GM12878 (cell line): ENCODE measurements at regions not wholly inside any gene's neighbourhood (a gene's known extent, or its start where the extent isn't known, plus 50 kb on each side); places are given as distances from the start of the nearest gene placed in this dataset.

Source experiments
- FOXK2 ChIP-seq: fragments of 450-650 bp; IDR thresholded peaks from 2 replicates; pipeline ENCODE4 v1.6.1; 2017; ENCODE audit warnings: mild to moderate bottlenecking, moderate library complexity
- HCFC1 ChIP-seq: fragments of 150-350 bp; IDR thresholded peaks from 2 replicates; pipeline ENCODE4 v1.6.1; 2014; ENCODE audit warnings: low read length
- HDAC6 ChIP-seq: fragments of 200-600 bp; sonication (generic); IDR thresholded peaks from one replicate; pipeline ENCODE4 v1.8.0; 2017; ENCODE audit warnings: antibody characterized with exemption; ENCODE audit not compliant: unreplicated experiment
- JUNB ChIP-seq: IDR thresholded peaks from 2 replicates; pipeline ENCODE4 v1.6.1; 2016; ENCODE audit warnings: antibody characterized with exemption, mild to moderate bottlenecking
- MYC ChIP-seq: IDR thresholded peaks from 2 replicates; pipeline ENCODE4 v1.6.1; 2011; ENCODE audit warnings: mild to moderate bottlenecking, low read length, moderate library complexity, inconsistent platforms; ENCODE audit not compliant: insufficient read depth, insufficient replicate concordance, insufficient read length, severe bottlenecking
- TF ChIP-seq, protein P1 (sequence below): IDR thresholded peaks from 2 replicates; pipeline ENCODE4 v1.6.1; 2011; ENCODE audit warnings: borderline replicate concordance, low read depth, mild to moderate bottlenecking, moderate library complexity, mixed read lengths, low read length; ENCODE audit not compliant: insufficient read depth; ENCODE audit errors: extremely low read length
- TF ChIP-seq, protein P2 (sequence below), 3 experiments: IDR thresholded peaks in 2 of 3; conservative IDR thresholded peaks in 1 of 3; 2 replicates each; pipeline ENCODE4 v1.5.1; 2011; ENCODE audit warnings: low read depth in 3 of 3, low read length in 3 of 3, mild to moderate bottlenecking in 3 of 3, control low read depth in 2 of 3, moderate library complexity in 2 of 3, inconsistent platforms in 1 of 3, mixed read lengths in 1 of 3; ENCODE audit not compliant: control insufficient read depth in 2 of 3, insufficient read depth in 1 of 3; ENCODE audit errors: extremely low read depth in 1 of 3

DNA sequence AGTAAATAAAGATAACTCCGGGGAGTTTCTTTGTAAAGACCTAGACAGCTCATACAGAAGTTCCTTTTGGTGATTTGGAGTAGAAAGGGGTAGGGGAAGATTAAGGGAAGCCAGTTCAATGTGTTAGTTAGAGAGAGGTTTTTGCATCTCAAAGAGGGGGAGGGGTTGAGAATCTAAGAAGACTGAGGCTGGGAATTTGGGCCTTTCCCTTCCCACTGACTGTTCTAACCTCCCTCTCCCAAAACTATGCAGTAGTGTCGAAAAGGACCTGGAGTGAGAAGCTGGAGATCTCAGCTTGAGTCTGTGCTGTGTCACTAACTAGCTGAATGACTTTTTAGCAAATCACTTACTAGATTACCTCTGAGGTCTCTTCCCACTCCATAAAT, 55.7 kb upstream of the CCDC160 start:
- TF ChIP-seq MYC (no peak), HCFC1 (no peak), FOXK2 (no peak), HDAC6 (no peak), JUNB (no peak)
- TF ChIP-seq, protein P1, sequence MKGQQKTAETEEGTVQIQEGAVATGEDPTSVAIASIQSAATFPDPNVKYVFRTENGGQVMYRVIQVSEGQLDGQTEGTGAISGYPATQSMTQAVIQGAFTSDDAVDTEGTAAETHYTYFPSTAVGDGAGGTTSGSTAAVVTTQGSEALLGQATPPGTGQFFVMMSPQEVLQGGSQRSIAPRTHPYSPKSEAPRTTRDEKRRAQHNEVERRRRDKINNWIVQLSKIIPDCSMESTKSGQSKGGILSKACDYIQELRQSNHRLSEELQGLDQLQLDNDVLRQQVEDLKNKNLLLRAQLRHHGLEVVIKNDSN, result no peak
- TF ChIP-seq, protein P2, sequence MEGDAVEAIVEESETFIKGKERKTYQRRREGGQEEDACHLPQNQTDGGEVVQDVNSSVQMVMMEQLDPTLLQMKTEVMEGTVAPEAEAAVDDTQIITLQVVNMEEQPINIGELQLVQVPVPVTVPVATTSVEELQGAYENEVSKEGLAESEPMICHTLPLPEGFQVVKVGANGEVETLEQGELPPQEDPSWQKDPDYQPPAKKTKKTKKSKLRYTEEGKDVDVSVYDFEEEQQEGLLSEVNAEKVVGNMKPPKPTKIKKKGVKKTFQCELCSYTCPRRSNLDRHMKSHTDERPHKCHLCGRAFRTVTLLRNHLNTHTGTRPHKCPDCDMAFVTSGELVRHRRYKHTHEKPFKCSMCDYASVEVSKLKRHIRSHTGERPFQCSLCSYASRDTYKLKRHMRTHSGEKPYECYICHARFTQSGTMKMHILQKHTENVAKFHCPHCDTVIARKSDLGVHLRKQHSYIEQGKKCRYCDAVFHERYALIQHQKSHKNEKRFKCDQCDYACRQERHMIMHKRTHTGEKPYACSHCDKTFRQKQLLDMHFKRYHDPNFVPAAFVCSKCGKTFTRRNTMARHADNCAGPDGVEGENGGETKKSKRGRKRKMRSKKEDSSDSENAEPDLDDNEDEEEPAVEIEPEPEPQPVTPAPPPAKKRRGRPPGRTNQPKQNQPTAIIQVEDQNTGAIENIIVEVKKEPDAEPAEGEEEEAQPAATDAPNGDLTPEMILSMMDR (IDR thresholded peaks at IDR 0.05 in 2 of 3, conservative IDR thresholded peaks at IDR 0.05 in 1 of 3; ENCODE audit: control insufficient read depth in 2 of 3, extremely low read depth in 1 of 3, insufficient read depth in 1 of 3, low read depth in 3 of 3, low read length in 3 of 3), result no peak
